ENCODE measurements at regions not wholly inside any gene's neighbourhood (a gene's known extent, or its start where the extent isn't known, plus 50 kb on each side); places are given as distances from the start of the nearest gene placed in this dataset.
"Not testable (repeated sequence)": the region's sequence is repeated elsewhere in the genome, so short reads cannot be mapped to it uniquely, and the experiment has no call there.

- TF ChIP-seq EZH2 (IDR thresholded peaks at IDR 0.05; ENCODE audit: low read length, missing control alignments), result no peak
- TF ChIP-seq CTCF (conservative IDR thresholded peaks at IDR 0.05 in 1 of 2, IDR thresholded peaks at IDR 0.05 in 1 of 2; ENCODE audit: low read depth in 1 of 2, low read length in 2 of 2), result no peak
- no peaks in the 10 kb centered on the region for H4K20me1 ChIP-seq (ENCODE audit: control insufficient read depth, extremely low read depth, insufficient read depth, low read length)
- no peak overlapping the region for H3K4me2 ChIP-seq (ENCODE audit: extremely low read depth, insufficient read depth, low read length)
- peak; percentile 36 to 65 for DNase-seq (ENCODE audit: low read depth in 2 of 2)
- H3K36me3 ChIP-seq (ENCODE audit: control insufficient read depth, insufficient read depth, low read length), result no peaks in the 10 kb centered on the region
- no peaks in the 10 kb centered on the region for H3K4me1 ChIP-seq (ENCODE audit: control insufficient read depth, extremely low read depth, insufficient read depth, low read length)
- no peak overlapping the region for H3K9ac ChIP-seq (ENCODE audit: insufficient read depth, low read length)
- no peaks in the 10 kb centered on the region for H3K79me2 ChIP-seq (ENCODE audit: control insufficient read depth, insufficient read depth, low read length)
- no peak overlapping the region for H2AFZ ChIP-seq (ENCODE audit: low read length)
- no peak overlapping the region for H3K27ac ChIP-seq (ENCODE audit: insufficient read depth, low read length)
- no peak overlapping the region for H3K4me3 ChIP-seq (replicated peaks in 1 of 4; ENCODE audit: control extremely low read depth in 1 of 4, insufficient read depth in 1 of 4, low read depth in 3 of 4, low read length in 4 of 4)
- H3K9me3 ChIP-seq (ENCODE audit: control insufficient read depth, insufficient read depth, low read depth, low read length), result no peaks in the 10 kb centered on the region
- H3K27me3 ChIP-seq (ENCODE audit: control insufficient read depth, insufficient read depth, low read length), result no peaks in the 10 kb centered on the region
Observed at GRCh38 chr7:110317541-110318265, 773.2 kb upstream of the LRRN3 start.

GRCh38 chr7:110320285-110320684 is 770.6 kb upstream of the LRRN3 start:
- H2AFZ ChIP-seq (ENCODE audit: low read length); DNase-seq (ENCODE audit: low read depth in 2 of 2); H3K9ac ChIP-seq (ENCODE audit: insufficient read depth, low read length); H3K4me2 ChIP-seq (ENCODE audit: extremely low read depth, insufficient read depth, low read length); H3K4me3 ChIP-seq (replicated peaks in 1 of 4; ENCODE audit: control extremely low read depth in 1 of 4, insufficient read depth in 1 of 4, low read depth in 3 of 4, low read length in 4 of 4); H3K27ac ChIP-seq (ENCODE audit: insufficient read depth, low read length); H3K27me3 ChIP-seq (ENCODE audit: control insufficient read depth, insufficient read depth, low read length); H3K79me2 ChIP-seq (ENCODE audit: control insufficient read depth, insufficient read depth, low read length); H4K20me1 ChIP-seq (ENCODE audit: control insufficient read depth, extremely low read depth, insufficient read depth, low read length); H3K36me3 ChIP-seq (ENCODE audit: control insufficient read depth, insufficient read depth, low read length); H3K4me1 ChIP-seq (ENCODE audit: control insufficient read depth, extremely low read depth, insufficient read depth, low read length); H3K9me3 ChIP-seq (ENCODE audit: control insufficient read depth, insufficient read depth, low read depth, low read length): not testable (repeated sequence)

GRCh38 chr7:110322796-110323195 is 768.1 kb upstream of the LRRN3 start:
- H2AFZ ChIP-seq (ENCODE audit: low read length), result no peak overlapping the region
- no peak overlapping the region for H3K4me3 ChIP-seq (replicated peaks in 1 of 4; ENCODE audit: control extremely low read depth in 1 of 4, insufficient read depth in 1 of 4, low read depth in 3 of 4, low read length in 4 of 4)
- no peak overlapping the region for H3K4me2 ChIP-seq (ENCODE audit: extremely low read depth, insufficient read depth, low read length)
- no peaks in the 10 kb centered on the region for H3K79me2 ChIP-seq (ENCODE audit: control insufficient read depth, insufficient read depth, low read length)
- H3K9me3 ChIP-seq (ENCODE audit: control insufficient read depth, insufficient read depth, low read depth, low read length), result no peaks in the 10 kb centered on the region
- no peak overlapping the region for H3K9ac ChIP-seq (ENCODE audit: insufficient read depth, low read length)
- no peak for DNase-seq (ENCODE audit: low read depth in 2 of 2)
- TF ChIP-seq CTCF (conservative IDR thresholded peaks at IDR 0.05 in 1 of 2, IDR thresholded peaks at IDR 0.05 in 1 of 2; ENCODE audit: low read depth in 1 of 2, low read length in 2 of 2) (no peak), EZH2 (IDR thresholded peaks at IDR 0.05; ENCODE audit: low read length, missing control alignments) (no peak)
- no peak overlapping the region for H3K27ac ChIP-seq (ENCODE audit: insufficient read depth, low read length)
- no peaks in the 10 kb centered on the region for H3K4me1 ChIP-seq (ENCODE audit: control insufficient read depth, extremely low read depth, insufficient read depth, low read length)
- no peaks in the 10 kb centered on the region for H4K20me1 ChIP-seq (ENCODE audit: control insufficient read depth, extremely low read depth, insufficient read depth, low read length)
- no peaks in the 10 kb centered on the region for H3K27me3 ChIP-seq (ENCODE audit: control insufficient read depth, insufficient read depth, low read length)
- no peaks in the 10 kb centered on the region for H3K36me3 ChIP-seq (ENCODE audit: control insufficient read depth, insufficient read depth, low read length)

Measured in fibroblast of lung (primary cell).